ENCODE measurements at regions not wholly inside any gene's neighbourhood (a gene's known extent, or its start where the extent isn't known, plus 50 kb on each side); places are given as distances from the start of the nearest gene placed in this dataset.
"Not testable (repeated sequence)": the region's sequence is repeated elsewhere in the genome, so short reads cannot be mapped to it uniquely, and the experiment has no call there.

- DNase-seq, result no peak
- peaks cover 9% of the 10 kb centered on the region for H3K9me3 Mint-ChIP-seq
- H3K4me3 Mint-ChIP-seq, result no peak overlapping the region
- CTCF ChIA-PET, result no interaction called here
- no peak overlapping the region for H3K27ac Mint-ChIP-seq
- H3K4me1 Mint-ChIP-seq, result peaks cover 16% of the 10 kb centered on the region
- H3K36me3 Mint-ChIP-seq (ENCODE audit: low read depth), result peaks cover 4% of the 10 kb centered on the region
- H3K27me3 Mint-ChIP-seq, result peaks cover 9% of the 10 kb centered on the region
- POLR2A ChIA-PET, result interaction anchor here (0.6 kb wide), 1 partner anchor 125 kb away, joined by 3 read pairs; no protein-coding TSS in a partner anchor
Measured at GRCh38 chr3:13187593-13187992, 114.4 kb upstream of the IQSEC1 start.

GRCh38 chr3:13186435-13186815, 113.2 kb upstream of the IQSEC1 start:
- ChIA-PET CTCF (no interaction called here), POLR2A (no interaction called here)
- peaks cover 4% of the 10 kb centered on the region for H3K36me3 Mint-ChIP-seq (ENCODE audit: low read depth)
- peaks cover 16% of the 10 kb centered on the region for H3K4me1 Mint-ChIP-seq
- H3K27ac Mint-ChIP-seq, result no peak overlapping the region
- peaks cover 10% of the 10 kb centered on the region for H3K27me3 Mint-ChIP-seq
- peaks cover 9% of the 10 kb centered on the region for H3K9me3 Mint-ChIP-seq
- no peak for DNase-seq
- H3K4me3 Mint-ChIP-seq, result no peak overlapping the region

DNA sequence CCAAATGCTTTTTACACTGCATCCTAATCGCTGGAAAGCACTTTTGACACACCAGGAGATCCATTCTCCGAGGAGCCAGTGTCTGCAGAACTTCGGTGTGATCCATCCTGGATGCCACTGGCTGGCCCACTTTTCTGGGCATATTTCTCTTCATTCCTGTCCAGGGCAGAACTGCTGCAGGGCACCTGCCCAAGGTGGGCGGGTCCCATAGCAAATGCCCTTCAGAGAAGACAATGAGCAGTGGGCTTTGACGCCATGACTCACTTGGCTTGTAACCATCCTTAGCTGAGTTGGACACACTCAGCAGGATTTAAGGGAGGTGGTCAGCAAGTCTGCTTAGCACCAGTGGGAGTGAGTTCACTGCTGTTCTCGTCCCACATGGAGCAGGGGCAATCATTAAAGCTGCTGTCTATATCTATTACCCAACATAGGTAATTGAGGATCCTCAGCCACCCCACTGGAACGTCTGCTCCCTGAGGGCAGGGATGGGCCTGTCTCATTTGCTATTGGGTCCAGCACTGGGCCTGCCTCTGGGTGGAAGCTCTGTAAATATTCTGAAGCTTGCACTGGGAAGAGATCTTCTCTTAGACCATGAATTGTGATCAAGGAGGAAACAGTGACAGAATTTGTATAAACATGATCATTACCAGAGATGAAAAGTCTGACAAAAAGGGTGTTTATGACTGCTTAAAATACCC, 112.7 kb upstream of the IQSEC1 start:
- CTCF ChIA-PET, result no interaction called here
- Mint-ChIP-seq H3K4me1 (peaks cover 16% of the 10 kb centered on the region), H3K27ac (no peak overlapping the region), H3K9me3 (peaks cover 11% of the 10 kb centered on the region), H3K4me3 (no peak overlapping the region), H3K36me3 (ENCODE audit: low read depth) (peaks cover 4% of the 10 kb centered on the region), H3K27me3 (peaks cover 12% of the 10 kb centered on the region)
- no peak for DNase-seq
- POLR2A ChIA-PET, result no interaction called here

DNA sequence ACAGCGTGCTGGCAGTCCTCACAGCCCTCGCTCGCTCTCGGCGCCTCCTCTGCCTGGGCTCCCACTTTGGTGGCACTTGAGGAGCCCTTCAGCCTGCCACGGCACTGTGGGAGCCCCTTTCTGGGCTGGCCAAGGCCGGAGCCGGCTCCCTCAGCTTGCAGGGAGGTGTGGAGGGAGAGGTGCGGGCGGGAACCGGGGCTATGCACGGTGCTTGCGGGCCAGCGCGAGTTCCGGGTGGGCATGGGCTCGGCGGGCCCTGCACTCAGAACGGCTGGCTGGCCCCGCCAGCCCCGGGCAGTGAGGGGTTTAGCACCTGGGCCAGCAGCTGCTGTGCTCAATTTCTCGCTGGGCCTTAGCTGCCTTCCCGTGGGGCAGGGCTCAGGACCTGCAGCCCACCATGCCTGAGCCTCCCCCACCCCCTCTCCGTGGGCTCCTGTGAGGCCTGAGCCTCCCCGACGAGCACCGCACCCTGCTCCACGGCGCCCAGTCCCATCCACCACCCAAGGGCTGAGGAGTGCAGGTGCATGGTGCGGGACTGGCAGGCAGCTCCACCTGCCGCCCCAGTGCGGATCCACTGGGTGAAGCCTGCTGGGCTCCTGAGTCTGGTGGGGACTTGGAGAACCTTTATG, 106.5 kb upstream of the IQSEC1 start:
- CTCF ChIA-PET, H3K27me3 Mint-ChIP-seq, POLR2A ChIA-PET: not testable (repeated sequence)

GRCh38 chr3:13179181-13179580, 106.0 kb upstream of the IQSEC1 start:
- no peak overlapping the region for H3K4me3 Mint-ChIP-seq
- peaks cover 16% of the 10 kb centered on the region for H3K9me3 Mint-ChIP-seq
- CTCF ChIA-PET, result interaction anchor here (0.6 kb wide), 1 partner anchor 1783 kb away, joined by 3 read pairs; no protein-coding TSS in a partner anchor
- H3K27me3 Mint-ChIP-seq, result peaks cover 6% of the 10 kb centered on the region
- H3K4me1 Mint-ChIP-seq, result no peaks in the 10 kb centered on the region
- H3K36me3 Mint-ChIP-seq (ENCODE audit: low read depth), result peaks cover 4% of the 10 kb centered on the region
- POLR2A ChIA-PET, result no interaction called here
- DNase-seq, result no peak
- no peak overlapping the region for H3K27ac Mint-ChIP-seq

More for the DNA sequence above, 106.5 kb upstream of the IQSEC1 start:
- peaks cover 16% of the 10 kb centered on the region for H3K9me3 Mint-ChIP-seq
- not testable (repeated sequence) for DNase-seq; H3K4me3 Mint-ChIP-seq; H3K4me1 Mint-ChIP-seq; H3K27ac Mint-ChIP-seq; H3K36me3 Mint-ChIP-seq (ENCODE audit: low read depth)

- CTCF ChIA-PET, result no interaction called here
- peaks cover 16% of the 10 kb centered on the region for H3K9me3 Mint-ChIP-seq
- POLR2A ChIA-PET, result no interaction called here
- no peaks in the 10 kb centered on the region for H3K4me1 Mint-ChIP-seq
- peaks cover 4% of the 10 kb centered on the region for H3K36me3 Mint-ChIP-seq (ENCODE audit: low read depth)
- no peak overlapping the region for H3K27ac Mint-ChIP-seq
- no peak overlapping the region for H3K4me3 Mint-ChIP-seq
- H3K27me3 Mint-ChIP-seq, result peaks cover 3% of the 10 kb centered on the region
- no peak for DNase-seq
Measured at GRCh38 chr3:13178107-13178506, 104.9 kb upstream of the IQSEC1 start.

GRCh38 chr3:13177641-13178040, 104.4 kb upstream of the IQSEC1 start:
- H3K9me3 Mint-ChIP-seq, result peaks cover 16% of the 10 kb centered on the region
- peaks cover 4% of the 10 kb centered on the region for H3K36me3 Mint-ChIP-seq (ENCODE audit: low read depth)
- POLR2A ChIA-PET, result no interaction called here
- DNase-seq, result no peak
- H3K4me1 Mint-ChIP-seq, result no peaks in the 10 kb centered on the region
- no peak overlapping the region for H3K4me3 Mint-ChIP-seq
- H3K27ac Mint-ChIP-seq, result no peak overlapping the region
- CTCF ChIA-PET, result interaction anchor here (1.0 kb wide), 1 partner anchor 9 kb away, joined by 3 read pairs; no protein-coding TSS in a partner anchor
- H3K27me3 Mint-ChIP-seq, result peaks cover 3% of the 10 kb centered on the region

- ChIA-PET CTCF (interaction anchor here (1.0 kb wide), 1 partner anchor 9 kb away, joined by 3 read pairs; no protein-coding TSS in a partner anchor), POLR2A (no interaction called here)
- DNase-seq, result no peak
- Mint-ChIP-seq H3K27ac (no peak overlapping the region), H3K4me3 (no peak overlapping the region), H3K9me3 (peaks cover 16% of the 10 kb centered on the region), H3K36me3 (ENCODE audit: low read depth) (peaks cover 4% of the 10 kb centered on the region), H3K4me1 (no peaks in the 10 kb centered on the region), H3K27me3 (peaks cover 3% of the 10 kb centered on the region)
Measured at GRCh38 chr3:13177236-13177635, 104.0 kb upstream of the IQSEC1 start.

DNA sequence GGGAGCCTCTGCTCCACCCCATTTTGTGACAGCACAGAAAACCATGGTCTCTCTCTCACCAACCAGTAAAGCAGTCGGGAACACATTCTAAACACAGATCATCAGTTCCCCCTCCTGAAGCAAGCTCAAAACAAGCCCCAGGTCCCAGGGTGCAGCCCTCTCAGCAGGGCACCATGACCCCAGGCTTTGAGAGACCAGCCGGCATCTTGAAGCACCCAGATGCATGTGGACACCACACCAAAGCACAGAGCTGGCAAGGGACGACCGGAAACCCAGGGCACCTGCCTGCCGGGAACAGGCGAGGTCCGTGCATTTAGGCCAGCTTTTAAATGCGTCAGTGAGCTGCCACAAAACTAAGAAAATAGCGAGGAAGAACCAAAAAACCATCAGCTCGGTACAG, 103.2 kb upstream of the IQSEC1 start:
- Mint-ChIP-seq H3K4me3 (no peak overlapping the region), H3K4me1 (no peaks in the 10 kb centered on the region), H3K9me3 (peaks cover 16% of the 10 kb centered on the region), H3K27ac (no peak overlapping the region), H3K36me3 (ENCODE audit: low read depth) (peaks cover 4% of the 10 kb centered on the region), H3K27me3 (peaks cover 2% of the 10 kb centered on the region)
- DNase-seq, result no peak
- ChIA-PET CTCF (interaction anchor here (1.0 to 1.4 kb wide), 2 partner anchors 8 to 25 kb away, joined by 3 read pairs; no protein-coding TSS in a partner anchor), POLR2A (no interaction called here)

DNA sequence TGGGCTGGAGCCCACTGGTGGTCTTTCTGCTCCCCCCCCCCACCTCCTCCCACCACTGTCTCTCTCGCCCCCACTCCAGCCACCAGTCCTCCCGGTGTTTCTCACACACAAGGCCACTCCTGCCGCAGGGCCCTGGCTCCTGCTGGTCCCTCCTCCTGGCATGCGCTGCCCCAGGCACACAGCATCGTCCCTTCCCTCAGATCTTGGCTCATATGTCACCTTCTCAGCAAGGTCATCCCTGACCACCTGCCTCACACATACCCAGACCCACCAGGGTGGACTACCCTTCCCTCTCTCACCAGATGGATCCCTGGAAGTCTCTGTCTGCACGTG, 101.5 kb upstream of the IQSEC1 start:
- Mint-ChIP-seq H3K4me1 (no peaks in the 10 kb centered on the region), H3K4me3 (no peak overlapping the region), H3K27me3 (no peaks in the 10 kb centered on the region), H3K36me3 (ENCODE audit: low read depth) (peaks cover 4% of the 10 kb centered on the region), H3K9me3 (peaks cover 12% of the 10 kb centered on the region), H3K27ac (no peak overlapping the region)
- ChIA-PET CTCF (no interaction called here), POLR2A (no interaction called here)
- no peak for DNase-seq

- POLR2A ChIA-PET, result no interaction called here
- no peak overlapping the region for H3K27ac Mint-ChIP-seq
- H3K27me3 Mint-ChIP-seq, result peaks cover 3% of the 10 kb centered on the region
- H3K36me3 Mint-ChIP-seq (ENCODE audit: low read depth), result peaks cover 3% of the 10 kb centered on the region
- CTCF ChIA-PET, result no interaction called here
- peaks cover 11% of the 10 kb centered on the region for H3K9me3 Mint-ChIP-seq
- H3K4me3 Mint-ChIP-seq, result no peak overlapping the region
- DNase-seq, result no peak
- no peaks in the 10 kb centered on the region for H3K4me1 Mint-ChIP-seq
Measured at GRCh38 chr3:13174011-13174802, 101.0 kb upstream of the IQSEC1 start.

- Mint-ChIP-seq H3K36me3 (ENCODE audit: low read depth) (no peaks in the 10 kb centered on the region), H3K27me3 (peaks cover 3% of the 10 kb centered on the region), H3K4me1 (no peaks in the 10 kb centered on the region), H3K9me3 (peaks cover 3% of the 10 kb centered on the region), H3K4me3 (no peak overlapping the region), H3K27ac (no peak overlapping the region)
- DNase-seq, result no peak
- POLR2A ChIA-PET, result no interaction called here
- CTCF ChIA-PET, result no interaction called here
Measured at GRCh38 chr3:13173186-13173585, 100.0 kb upstream of the IQSEC1 start.

DNA sequence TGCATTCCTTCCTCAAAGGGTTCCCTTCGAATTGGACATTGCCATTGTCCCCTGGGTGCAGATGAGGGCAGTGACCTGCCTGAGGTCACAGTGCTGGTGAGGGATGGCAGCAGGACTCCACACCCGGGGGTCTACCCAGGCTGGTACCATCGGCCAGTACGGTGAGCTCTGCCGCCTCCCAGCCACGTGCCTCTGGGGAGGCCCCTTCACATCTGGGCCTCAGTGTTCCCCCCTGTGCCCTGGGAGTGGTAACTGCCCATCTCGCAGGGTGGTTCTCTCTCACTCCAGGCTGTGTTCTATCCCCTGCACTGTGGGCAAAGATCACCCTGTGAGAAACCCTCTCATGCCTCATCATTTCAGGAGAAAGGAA, 99.4 kb upstream of the IQSEC1 start:
- Mint-ChIP-seq H3K36me3 (ENCODE audit: low read depth) (no peaks in the 10 kb centered on the region), H3K27me3 (peaks cover 3% of the 10 kb centered on the region), H3K9me3 (no peaks in the 10 kb centered on the region), H3K4me3 (no peak overlapping the region), H3K4me1 (no peaks in the 10 kb centered on the region), H3K27ac (no peak overlapping the region)
- POLR2A ChIA-PET, result no interaction called here
- DNase-seq, result no peak
- CTCF ChIA-PET, result no interaction called here

All from activated CD4-positive, alpha-beta T cell treated with anti-CD3 and anti-CD28 coated beads, Interleukin-2, amount 10 ng/mL, durations not matched to agents 7 days and 5 days (primary cell).